Mammary epithelial cell (primary cell): ENCODE measurements at regions not wholly inside any gene's neighbourhood (a gene's known extent, or its start where the extent isn't known, plus 50 kb on each side); places are given as distances from the start of the nearest gene placed in this dataset.

Experiments used
- CTCF ChIP-seq, 2 donors: IDR thresholded peaks in 1 of 2; conservative IDR thresholded peaks in 1 of 2; 2 replicates each; pipeline ENCODE4 v1.5.1; 2011 to 2012; ENCODE audit warnings: inconsistent platforms in 2 of 2, low read length in 2 of 2, mild to moderate bottlenecking in 2 of 2, control low read depth in 1 of 2, low read depth in 1 of 2; ENCODE audit not compliant: insufficient read depth in 1 of 2; ENCODE audit errors: extremely low read depth in 1 of 2
- EZH2 ChIP-seq: IDR thresholded peaks from 2 replicates; pipeline ENCODE4 v1.6.1; 2012; ENCODE audit warnings: low read length, inconsistent platforms, borderline replicate concordance

GRCh38 chr14:36233217-36233616 lies 56.7 kb upstream of the PTCSC3 start:
- TF ChIP-seq CTCF (conservative IDR thresholded peaks at IDR 0.05 in 1 of 2, IDR thresholded peaks at IDR 0.05 in 1 of 2; ENCODE audit: extremely low read depth in 1 of 2, insufficient read depth in 1 of 2, low read depth in 1 of 2, low read length in 2 of 2) (no peak), EZH2 (no peak)
